GM12891 (cell line): ENCODE measurements at regions not wholly inside any gene's neighbourhood (a gene's known extent, or its start where the extent isn't known, plus 50 kb on each side); places are given as distances from the start of the nearest gene placed in this dataset.

ENCODE experiments used
- PAX5 ChIP-seq: IDR thresholded peaks from 2 replicates; pipeline ENCODE4 v1.6.1; 2011; ENCODE audit warnings: low read length, moderate library complexity, mild to moderate bottlenecking; ENCODE audit not compliant: insufficient read depth, severe bottlenecking
- POLR2A ChIP-seq: IDR thresholded peaks from 2 replicates; pipeline ENCODE4 v1.6.1; 2011; ENCODE audit warnings: low read depth, low read length, control low read depth
- POLR2AphosphoS5 ChIP-seq: IDR thresholded peaks from 2 replicates; pipeline ENCODE4 v1.6.1; 2011; ENCODE audit warnings: low read depth, low read length, control low read depth
- POU2F2 ChIP-seq: IDR thresholded peaks from 2 replicates; pipeline ENCODE4 v1.6.1; 2011; ENCODE audit warnings: low read depth, mild to moderate bottlenecking, control low read depth, low read length, moderate library complexity
- TAF1 ChIP-seq: IDR thresholded peaks from 2 replicates; pipeline ENCODE4 v1.6.1; 2011; ENCODE audit warnings: low read depth, low read length, control low read depth

DNA sequence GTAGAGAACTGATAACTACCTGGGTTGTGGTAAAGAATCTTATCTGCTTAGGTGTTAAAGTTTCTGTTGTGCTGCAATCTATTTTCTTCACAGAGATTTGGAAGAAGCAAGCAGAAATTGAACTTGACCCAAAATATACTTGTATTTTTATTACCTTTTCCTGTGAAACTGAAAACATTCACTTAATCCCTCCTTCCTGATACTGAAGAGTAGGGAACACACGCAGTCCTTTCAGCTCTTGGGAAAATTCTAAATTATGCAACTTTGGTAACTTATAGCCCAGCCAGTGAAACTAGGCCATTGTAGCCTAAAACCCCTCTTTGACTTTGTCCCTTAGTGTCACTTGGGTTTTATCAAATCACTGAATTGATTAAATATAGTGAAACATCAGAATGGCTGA, 128.4 kb upstream of the MEIS1 start:
- TF ChIP-seq TAF1 = no peak
- TF ChIP-seq POU2F2 = no peak
- no peak for TF ChIP-seq POLR2AphosphoS5
- no peak for TF ChIP-seq PAX5
- no peak for TF ChIP-seq POLR2A
